H1 (cell line): ENCODE measurements at regions not wholly inside any gene's neighbourhood (a gene's known extent, or its start where the extent isn't known, plus 50 kb on each side); places are given as distances from the start of the nearest gene placed in this dataset.

Experiments used
- CTCF ChIA-PET: fragments of 300-600 bp; sonication (Branson Sonifier 250); formaldehyde crosslinking; loops from one replicate; lab custom pipeline; 2021; ENCODE audit not compliant: partially characterized antibody; lab: Charles Lee
- POLR2A ChIA-PET: fragments of 300-600 bp; sonication (Branson Sonifier 250); formaldehyde crosslinking; loops from one replicate; lab custom pipeline; 2021; ENCODE audit warnings: inconsistent platforms; ENCODE audit not compliant: partially characterized antibody; lab: Charles Lee
- DNase-seq, 2 experiments: peaks; one replicate each; pipeline versions ENCODE4 v3.0.0 to v3.0.0-alpha.2; 2010 to 2022; ENCODE audit warnings: low spot score in 2 of 2, low read depth in 1 of 2, mixed read lengths in 1 of 2
- FAIRE-seq: peaks from 2 replicates; lab custom pipeline; 2011; peaks lifted over from hg19 to GRCh38; lab: Jason Lieb, UNC
- H2AFZ ChIP-seq: 2 replicates; pipeline ENCODE4 v1.8.1; 2012; ENCODE audit warnings: low read length, inconsistent platforms
- H2AK5ac ChIP-seq: 2 replicates; pipeline ENCODE4 v1.6.1; 2013; ENCODE audit warnings: low read depth, low read length
- H2BK120ac ChIP-seq: replicated peaks from 2 replicates; pipeline ENCODE3; 2013; ENCODE audit warnings: low read depth, low read length, inconsistent platforms
- H2BK12ac ChIP-seq: 2 replicates; pipeline ENCODE4 v1.6.1; 2013; ENCODE audit warnings: low read depth, low read length
- H2BK15ac ChIP-seq: 2 replicates; pipeline ENCODE4 v1.6.1; 2013; ENCODE audit warnings: low read length
- H2BK20ac ChIP-seq: 2 replicates; pipeline ENCODE4 v1.6.1; 2013; ENCODE audit warnings: low read length
- H2BK5ac ChIP-seq: 2 replicates; pipeline ENCODE4 v1.6.1; 2013; ENCODE audit warnings: low read depth, low read length
- H3K14ac ChIP-seq: 2 replicates; pipeline ENCODE4 v1.6.1; 2013; ENCODE audit warnings: inconsistent platforms; ENCODE audit not compliant: insufficient read length
- H3K18ac ChIP-seq: 2 replicates; pipeline ENCODE4 v1.6.1; 2013; ENCODE audit warnings: low read length; ENCODE audit errors: extremely low read depth
- H3K23ac ChIP-seq: 2 replicates; pipeline ENCODE4 v1.6.1; 2013; ENCODE audit warnings: inconsistent platforms; ENCODE audit not compliant: insufficient read length
- H3K23me2 ChIP-seq: 2 replicates; pipeline ENCODE4 v1.6.1; 2013; ENCODE audit warnings: low read depth, low read length
- H3K27ac ChIP-seq: 2 replicates; pipeline ENCODE4 v1.6.1; 2011; ENCODE audit warnings: low read depth, low read length, inconsistent platforms
- H3K27me3 ChIP-seq, 4 experiments: replicated peaks in 1 of 4; 1 replicate in 1 of 4; 2 replicates in 3 of 4; pipeline versions ENCODE4 v1.6.1 to v1.8.1; 2011 to 2013; ENCODE audit warnings: low read length in 3 of 4, mild to moderate bottlenecking in 3 of 4, inconsistent platforms in 2 of 4, mixed read lengths in 2 of 4, moderate library complexity in 1 of 4; ENCODE audit not compliant: control insufficient read depth in 3 of 4, insufficient read depth in 3 of 4; ENCODE audit errors: extremely low read depth in 1 of 4
- H3K36me3 ChIP-seq, 4 experiments: 2 replicates each; pipeline versions ENCODE4 v1.6.1 to v1.8.1; 2011 to 2013; ENCODE audit warnings: mild to moderate bottlenecking in 4 of 4, low read length in 3 of 4, moderate library complexity in 2 of 4, control low read depth in 1 of 4, inconsistent platforms in 1 of 4; ENCODE audit not compliant: insufficient read depth in 4 of 4, control insufficient read depth in 2 of 4
- H3K4ac ChIP-seq: replicated peaks from 2 replicates; pipeline ENCODE3; 2013; ENCODE audit warnings: low read length, low read depth, mixed read lengths, inconsistent platforms; ENCODE audit not compliant: insufficient read length
- H3K4me1 ChIP-seq, 4 experiments: replicated peaks in 1 of 4; 1 replicate in 1 of 4; 2 replicates in 3 of 4; pipeline versions ENCODE4 v1.6.1 to v1.8.1; 2011 to 2013; ENCODE audit warnings: low read length in 3 of 4, inconsistent platforms in 2 of 4, mixed read lengths in 1 of 4; ENCODE audit not compliant: insufficient read depth in 4 of 4, control insufficient read depth in 3 of 4
- H3K4me2 ChIP-seq, 2 experiments: 2 replicates each; pipeline versions ENCODE4 v1.6.1 to v1.8.1; 2011 to 2013; ENCODE audit warnings: low read depth in 2 of 2, low read length in 2 of 2, control low read depth in 1 of 2, inconsistent platforms in 1 of 2, mild to moderate bottlenecking in 1 of 2; ENCODE audit not compliant: insufficient read depth in 1 of 2
- H3K4me3 ChIP-seq, 4 experiments: fragments of 200-600, 300-600 bp in 1 of 4; sonication (generic), shearing (Covaris generic), sonication (Bioruptor Twin) in 1 of 4; 2 replicates each; pipeline versions ENCODE4 v1.5.1 to v1.8.1; 2011 to 2016; ENCODE audit warnings: low read length in 4 of 4, low read depth in 3 of 4, control low read depth in 2 of 4, inconsistent platforms in 2 of 4, mild to moderate bottlenecking in 2 of 4, mixed read lengths in 1 of 4, moderate library complexity in 1 of 4; ENCODE audit not compliant: insufficient read depth in 2 of 4; ENCODE audit errors: extremely low read depth in 1 of 4
- H3K56ac ChIP-seq: replicated peaks from 2 replicates; pipeline ENCODE3; 2013; ENCODE audit warnings: low read depth, mild to moderate bottlenecking, mixed read lengths, low read length, inconsistent platforms; ENCODE audit not compliant: insufficient read length
- H3K79me1 ChIP-seq: 2 replicates; pipeline ENCODE4 v1.6.1; 2013; ENCODE audit warnings: low read depth, low read length, control low read depth
- H3K79me2 ChIP-seq, 2 experiments: 2 replicates each; pipeline versions ENCODE4 v1.6.1 to v1.8.1; 2012 to 2013; ENCODE audit warnings: low read length in 2 of 2, mild to moderate bottlenecking in 2 of 2, inconsistent platforms in 1 of 2; ENCODE audit not compliant: insufficient read depth in 2 of 2, control insufficient read depth in 1 of 2
- H3K9ac ChIP-seq, 4 experiments: replicated peaks in 1 of 4; 1 replicate in 1 of 4; 2 replicates in 3 of 4; pipeline versions ENCODE4 v1.6.1 to v1.8.1; 2011 to 2013; ENCODE audit warnings: low read depth in 3 of 4, low read length in 3 of 4, control low read depth in 2 of 4, mild to moderate bottlenecking in 2 of 4, moderate library complexity in 2 of 4, inconsistent platforms in 1 of 4; ENCODE audit errors: extremely low read depth in 1 of 4
- H3K9me3 ChIP-seq, 2 experiments: 2 replicates each; pipeline versions ENCODE4 v1.6.1 to v1.8.1; 2012 to 2013; ENCODE audit warnings: mild to moderate bottlenecking in 2 of 2, moderate library complexity in 2 of 2, control low read depth in 1 of 2, inconsistent platforms in 1 of 2, low read depth in 1 of 2, low read length in 1 of 2, mixed read lengths in 1 of 2; ENCODE audit not compliant: insufficient read depth in 2 of 2
- H4K20me1 ChIP-seq, 2 experiments: replicated peaks in 1 of 2; 2 replicates each; pipeline versions ENCODE3 to v1.8.1; 2011 to 2013; ENCODE audit warnings: inconsistent platforms in 2 of 2, low read length in 2 of 2, mild to moderate bottlenecking in 1 of 2; ENCODE audit not compliant: insufficient read depth in 2 of 2, control insufficient read depth in 1 of 2
- H4K5ac ChIP-seq: 2 replicates; pipeline ENCODE4 v1.6.1; 2013; ENCODE audit warnings: low read length, low read depth, mixed read lengths, inconsistent platforms; ENCODE audit not compliant: insufficient read length
- H4K8ac ChIP-seq: 2 replicates; pipeline ENCODE4 v1.8.0; 2013; ENCODE audit warnings: mild to moderate bottlenecking, moderate library complexity, low read length, inconsistent platforms; ENCODE audit not compliant: insufficient read depth; ENCODE audit errors: extremely low read depth
- H4K91ac ChIP-seq: replicated peaks from 2 replicates; pipeline ENCODE3; 2013; ENCODE audit warnings: low read length, mixed read lengths, inconsistent platforms; ENCODE audit not compliant: insufficient read length
- GTF2F1 ChIP-seq: IDR thresholded peaks from 2 replicates; pipeline ENCODE4 v1.6.1; 2012; ENCODE audit warnings: low read depth, low read length, improper control_type of control experiment, borderline replicate concordance
- JUN ChIP-seq: IDR thresholded peaks from 2 replicates; pipeline ENCODE4 v1.6.1; 2011; ENCODE audit warnings: low read depth, mild to moderate bottlenecking, improper control_type of control experiment, low read length
- KDM1A ChIP-seq: fragments of 200-600, 300-600 bp; sonication (generic); IDR thresholded peaks from 2 replicates; pipeline ENCODE4 v1.7.1; 2016; ENCODE audit warnings: mild to moderate bottlenecking, low read length, borderline replicate concordance
- RFX5 ChIP-seq: IDR thresholded peaks from 2 replicates; pipeline ENCODE4 v1.6.1; 2011; ENCODE audit warnings: low read depth, low read length, improper control_type of control experiment, borderline replicate concordance
- RNF2 ChIP-seq: fragments of 200-900, 300-1000 bp; sonication (generic); IDR thresholded peaks from 2 replicates; pipeline ENCODE4 v1.7.1; 2016; ENCODE audit warnings: borderline replicate concordance, low read depth, mild to moderate bottlenecking, antibody characterized with exemption, low read length; ENCODE audit not compliant: poor library complexity, severe bottlenecking; ENCODE audit errors: missing control alignments
- WGBS, 2 experiments: shearing (Covaris generic) in 1 of 2; methylation state at CpG; one replicate each; pipeline versions ENCODE4 v1.1.6 to v1.1.7; 2013 to 2015; ENCODE audit warnings: low lambda C conversion rate in 2 of 2, mixed read lengths in 2 of 2, inconsistent platforms in 1 of 2, low coverage in 1 of 2, missing lambda C conversion rate in 1 of 2; ENCODE audit not compliant: insufficient replicate concordance in 2 of 2, insufficient coverage in 1 of 2, insufficient read length in 1 of 2; ENCODE audit errors: extremely low coverage in 1 of 2, missing lambda C conversion rate in 1 of 2; 5-methylcytosine and 5-hydroxymethylcytosine counted together

DNA sequence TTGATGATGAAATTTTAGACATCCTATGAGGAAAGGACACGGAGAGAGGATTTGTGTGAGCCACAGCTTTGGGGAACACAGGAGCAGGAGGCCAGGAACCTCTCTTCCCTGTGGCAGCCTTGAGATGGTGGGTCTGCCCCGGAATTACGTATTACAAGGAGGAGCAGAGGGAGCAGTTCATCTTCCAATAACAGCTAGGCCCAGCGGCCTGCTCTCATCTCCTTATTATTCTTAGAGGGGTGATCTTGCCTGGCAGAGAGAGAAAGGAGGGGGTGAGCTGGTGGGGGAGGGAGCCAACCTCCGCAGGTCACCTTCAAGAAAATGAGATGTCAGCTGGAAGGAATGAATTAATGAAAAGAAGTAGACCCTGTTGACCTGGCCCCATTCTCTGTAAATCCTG lies 305.8 kb downstream of the LRFN2 start:
- H3K79me1 ChIP-seq = no peaks in the 10 kb centered on the region
- H3K14ac ChIP-seq = no peak overlapping the region
- no peak for FAIRE-seq
- no peak overlapping the region for H3K56ac ChIP-seq
- H4K91ac ChIP-seq = no peak overlapping the region
- no peak overlapping the region for H3K9ac ChIP-seq
- no peak overlapping the region for H2BK5ac ChIP-seq
- H4K5ac ChIP-seq = no peak overlapping the region
- no peak overlapping the region for H2BK20ac ChIP-seq
- no peak overlapping the region for H3K4ac ChIP-seq
- no peak overlapping the region for H2AFZ ChIP-seq
- H2BK120ac ChIP-seq = no peak overlapping the region
- H3K27me3 ChIP-seq = no peaks in the 10 kb centered on the region
- no peak for DNase-seq
- H2BK15ac ChIP-seq = no peak overlapping the region
- H2AK5ac ChIP-seq = no peak overlapping the region
- no peak overlapping the region for H3K27ac ChIP-seq
- H3K79me2 ChIP-seq = no peaks in the 10 kb centered on the region
- no peak overlapping the region for H3K4me3 ChIP-seq
- H3K18ac ChIP-seq = no peak overlapping the region
- no peak overlapping the region for H3K4me2 ChIP-seq
- peaks cover 9 to 16% (median 11%) of the 10 kb centered on the region in 4 experiments for H3K4me1 ChIP-seq
- TF ChIP-seq RNF2 = no peak
- no peak for TF ChIP-seq KDM1A
- no peak for TF ChIP-seq GTF2F1
- TF ChIP-seq JUN = no peak
- no peak for TF ChIP-seq RFX5
- H2BK12ac ChIP-seq = no peak overlapping the region; the same call in 1 of the 2 replicates
- CTCF ChIA-PET = interaction anchor here (0.9 to 2.3 kb wide), 2 partner anchors 10 to 13 kb away, joined by 3 to 9 read pairs; no protein-coding TSS in a partner anchor
- H3K23me2 ChIP-seq = no peaks in the 10 kb centered on the region
- H4K20me1 ChIP-seq = no peaks in the 10 kb centered on the region
- no peaks in the 10 kb centered on the region for H3K9me3 ChIP-seq
- H3K23ac ChIP-seq = no peak overlapping the region
- POLR2A ChIA-PET = no interaction called here
- WGBS, 2 experiments = 79% methylated on average over 5 of the region's 5 CpGs; no CpG with 5 or more reads in 1 of the 2 experiments
- no peaks in the 10 kb centered on the region; a peak in 1 of 8 replicates for H3K36me3 ChIP-seq
- H4K8ac ChIP-seq = no peak overlapping the region
